ENCODE measurements at regions not wholly inside any gene's neighbourhood (a gene's known extent, or its start where the extent isn't known, plus 50 kb on each side); places are given as distances from the start of the nearest gene placed in this dataset.
A peak's percentile ranks its signal among the peaks of the same experiment; 100 is the strongest.

- Histone ChIP-seq H3K27me3 (no peaks in the 10 kb centered on the region), H3K4me1 (peaks cover 0 to 10% (median 0%) of the 10 kb centered on the region in 4 donors), H3K27ac (no peak overlapping the region), H3K9me3 (no peaks in the 10 kb centered on the region), H3K36me3 (no peaks in the 10 kb centered on the region), H3K4me3 (no peak overlapping the region)
- DNase-seq = no peak
- TF ChIP-seq POLR2A (IDR thresholded peaks at IDR 0.05) = no peak
- TF ChIP-seq, protein P1, sequence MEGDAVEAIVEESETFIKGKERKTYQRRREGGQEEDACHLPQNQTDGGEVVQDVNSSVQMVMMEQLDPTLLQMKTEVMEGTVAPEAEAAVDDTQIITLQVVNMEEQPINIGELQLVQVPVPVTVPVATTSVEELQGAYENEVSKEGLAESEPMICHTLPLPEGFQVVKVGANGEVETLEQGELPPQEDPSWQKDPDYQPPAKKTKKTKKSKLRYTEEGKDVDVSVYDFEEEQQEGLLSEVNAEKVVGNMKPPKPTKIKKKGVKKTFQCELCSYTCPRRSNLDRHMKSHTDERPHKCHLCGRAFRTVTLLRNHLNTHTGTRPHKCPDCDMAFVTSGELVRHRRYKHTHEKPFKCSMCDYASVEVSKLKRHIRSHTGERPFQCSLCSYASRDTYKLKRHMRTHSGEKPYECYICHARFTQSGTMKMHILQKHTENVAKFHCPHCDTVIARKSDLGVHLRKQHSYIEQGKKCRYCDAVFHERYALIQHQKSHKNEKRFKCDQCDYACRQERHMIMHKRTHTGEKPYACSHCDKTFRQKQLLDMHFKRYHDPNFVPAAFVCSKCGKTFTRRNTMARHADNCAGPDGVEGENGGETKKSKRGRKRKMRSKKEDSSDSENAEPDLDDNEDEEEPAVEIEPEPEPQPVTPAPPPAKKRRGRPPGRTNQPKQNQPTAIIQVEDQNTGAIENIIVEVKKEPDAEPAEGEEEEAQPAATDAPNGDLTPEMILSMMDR (IDR thresholded peaks at IDR 0.05) = no peak
Observed at GRCh38 chr17:62186841-62187240, 121.8 kb upstream of the MED13 start.

DNA sequence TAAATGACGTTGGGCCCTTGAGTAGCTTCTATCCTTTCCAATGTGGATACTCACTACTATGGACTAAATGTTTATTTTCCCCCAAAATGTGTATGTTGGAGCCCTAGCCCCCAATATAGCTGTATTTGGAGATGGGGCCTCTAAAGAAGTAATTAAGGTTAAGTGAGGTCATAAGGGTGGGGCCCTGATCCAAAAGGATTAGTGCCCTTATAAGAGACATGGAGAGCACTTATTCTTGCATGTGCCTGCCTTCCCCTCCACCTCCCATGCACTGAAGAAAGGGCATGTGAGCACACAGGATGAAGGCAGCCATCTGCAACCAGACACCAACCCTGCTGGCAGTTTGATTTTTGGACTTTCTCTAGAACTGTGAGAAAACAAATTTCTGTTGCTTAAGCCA lies 115.7 kb upstream of the MED13 start:
- no peaks in the 10 kb centered on the region for H3K4me1 ChIP-seq
- no peaks in the 10 kb centered on the region for H3K27me3 ChIP-seq
- no peak overlapping the region for H3K4me3 ChIP-seq
- H3K9me3 ChIP-seq = peaks cover 0 to 6% (median 0%) of the 10 kb centered on the region in 4 donors
- no peak for DNase-seq
- no peak overlapping the region for H3K27ac ChIP-seq
- no peaks in the 10 kb centered on the region for H3K36me3 ChIP-seq
- TF ChIP-seq, protein P1 (IDR thresholded peaks at IDR 0.05) = no peak
- TF ChIP-seq POLR2A (IDR thresholded peaks at IDR 0.05) = no peak

DNA sequence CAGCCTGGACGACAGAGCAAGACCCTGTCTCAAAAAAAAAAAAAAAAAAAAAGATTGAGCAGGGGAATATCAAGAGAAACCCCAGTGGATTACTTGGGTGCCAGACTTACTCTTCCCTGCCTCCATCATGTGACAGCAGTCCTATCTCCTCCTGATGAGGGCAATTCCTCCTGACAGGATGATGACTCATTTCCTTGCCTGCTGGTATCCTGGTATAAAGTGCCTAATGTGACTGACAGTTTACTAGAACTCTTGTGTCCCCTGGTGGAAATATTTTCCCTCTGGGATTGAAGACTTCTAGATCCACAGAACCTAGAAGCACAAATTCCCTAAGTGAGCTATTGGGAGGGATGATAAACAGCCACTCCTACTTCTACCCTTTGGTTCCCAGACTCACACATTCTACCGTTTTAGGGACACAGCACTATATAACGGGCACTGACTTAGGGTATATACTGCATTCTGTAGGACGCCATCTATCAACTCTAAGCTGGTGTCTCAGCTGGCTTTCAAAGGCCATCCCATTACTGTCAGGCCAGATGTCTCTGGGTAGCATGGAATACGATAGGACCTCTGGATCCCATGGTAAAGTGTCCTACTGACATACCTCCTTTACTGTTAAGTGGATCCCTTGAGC lies 114.6 kb upstream of the MED13 start:
- peak in 1 of 3 donors; percentile 74 for DNase-seq
- H3K36me3 ChIP-seq = no peaks in the 10 kb centered on the region
- H3K4me3 ChIP-seq = no peak overlapping the region
- H3K4me1 ChIP-seq = no peaks in the 10 kb centered on the region
- peaks cover 0 to 6% (median 0%) of the 10 kb centered on the region in 4 donors for H3K9me3 ChIP-seq
- H3K27ac ChIP-seq = peak overlapping the region in 1 of 4 donors; percentile 61
- no peaks in the 10 kb centered on the region for H3K27me3 ChIP-seq
- no peak for TF ChIP-seq POLR2A (IDR thresholded peaks at IDR 0.05)
- TF ChIP-seq, protein P1 (IDR thresholded peaks at IDR 0.05) = peak in 3 of 6 experiments; percentile 83 to 94 (median 86)

- Histone ChIP-seq H3K4me3 (no peak overlapping the region), H3K9me3 (peaks cover 0 to 6% (median 0%) of the 10 kb centered on the region in 4 donors), H3K27me3 (no peaks in the 10 kb centered on the region), H3K4me1 (no peaks in the 10 kb centered on the region), H3K36me3 (no peaks in the 10 kb centered on the region), H3K27ac (no peak overlapping the region)
- no peak for TF ChIP-seq POLR2A (IDR thresholded peaks at IDR 0.05)
- TF ChIP-seq, protein P1 (IDR thresholded peaks at IDR 0.05) = no peak
- no peak for DNase-seq
Observed at GRCh38 chr17:62178579-62178978, 113.5 kb upstream of the MED13 start.

- Histone ChIP-seq H3K4me1 (no peaks in the 10 kb centered on the region), H3K9me3 (no peaks in the 10 kb centered on the region), H3K27me3 (no peaks in the 10 kb centered on the region), H3K36me3 (no peaks in the 10 kb centered on the region), H3K4me3 (no peak overlapping the region), H3K27ac (no peak overlapping the region)
- no peak for DNase-seq
- TF ChIP-seq POLR2A (IDR thresholded peaks at IDR 0.05) = no peak
- TF ChIP-seq, protein P1 (IDR thresholded peaks at IDR 0.05) = no peak
Observed at GRCh38 chr17:62172492-62173291, 107.6 kb upstream of the MED13 start.
